ENCODE measurements at regions not wholly inside any gene's neighbourhood (a gene's known extent, or its start where the extent isn't known, plus 50 kb on each side); places are given as distances from the start of the nearest gene placed in this dataset.

DNA sequence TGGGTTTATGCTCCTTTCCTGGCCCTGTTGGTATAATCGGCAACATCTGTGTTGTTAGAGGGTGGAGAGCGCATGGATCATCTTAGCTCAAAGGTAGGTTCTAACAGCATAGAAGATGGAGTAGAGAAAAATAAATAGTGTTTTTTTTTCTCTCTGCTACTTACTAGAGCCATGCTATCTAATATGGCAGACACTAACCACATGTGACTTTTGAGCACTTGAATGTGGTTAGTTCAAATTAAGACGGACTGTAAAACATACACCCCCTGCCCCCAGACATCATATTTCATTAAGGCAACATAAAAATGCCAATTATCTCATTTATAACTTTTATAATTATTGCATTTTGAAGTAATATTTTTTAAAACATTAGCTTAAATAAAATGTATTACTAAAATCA, 525.1 kb downstream of the KIF20B start:
- no peaks in the 10 kb centered on the region for H3K27me3 ChIP-seq (ENCODE audit: control insufficient read depth in 1 of 2, insufficient read depth in 2 of 2, low read length in 2 of 2)
- TF ChIP-seq, protein P1, sequence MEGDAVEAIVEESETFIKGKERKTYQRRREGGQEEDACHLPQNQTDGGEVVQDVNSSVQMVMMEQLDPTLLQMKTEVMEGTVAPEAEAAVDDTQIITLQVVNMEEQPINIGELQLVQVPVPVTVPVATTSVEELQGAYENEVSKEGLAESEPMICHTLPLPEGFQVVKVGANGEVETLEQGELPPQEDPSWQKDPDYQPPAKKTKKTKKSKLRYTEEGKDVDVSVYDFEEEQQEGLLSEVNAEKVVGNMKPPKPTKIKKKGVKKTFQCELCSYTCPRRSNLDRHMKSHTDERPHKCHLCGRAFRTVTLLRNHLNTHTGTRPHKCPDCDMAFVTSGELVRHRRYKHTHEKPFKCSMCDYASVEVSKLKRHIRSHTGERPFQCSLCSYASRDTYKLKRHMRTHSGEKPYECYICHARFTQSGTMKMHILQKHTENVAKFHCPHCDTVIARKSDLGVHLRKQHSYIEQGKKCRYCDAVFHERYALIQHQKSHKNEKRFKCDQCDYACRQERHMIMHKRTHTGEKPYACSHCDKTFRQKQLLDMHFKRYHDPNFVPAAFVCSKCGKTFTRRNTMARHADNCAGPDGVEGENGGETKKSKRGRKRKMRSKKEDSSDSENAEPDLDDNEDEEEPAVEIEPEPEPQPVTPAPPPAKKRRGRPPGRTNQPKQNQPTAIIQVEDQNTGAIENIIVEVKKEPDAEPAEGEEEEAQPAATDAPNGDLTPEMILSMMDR (IDR thresholded peaks at IDR 0.05) = no peak
- Mint-ChIP-seq H3K27me3 (peaks cover 5% of the 10 kb centered on the region), H3K4me1 (ENCODE audit: low read depth) (no peaks in the 10 kb centered on the region), H3K4me3 (no peak overlapping the region), H3K9me3 (no peaks in the 10 kb centered on the region), H3K27ac (no peak overlapping the region), H3K36me3 (ENCODE audit: low read depth) (no peaks in the 10 kb centered on the region)
- no peak overlapping the region for H3K27ac ChIP-seq (ENCODE audit: low read depth in 1 of 2, low read length in 2 of 2)
- no peaks in the 10 kb centered on the region for H3K36me3 ChIP-seq (ENCODE audit: insufficient read depth, low read length)
- CTCF ChIA-PET = no interaction called here
- POLR2A ChIA-PET = no interaction called here
- H3K4me3 ChIP-seq (ENCODE audit: low read length) = no peak overlapping the region
- no peak for ATAC-seq (ENCODE audit: poor library complexity)
- intact Hi-C loops (cut with DNase I, micrococcal nuclease) = no loop called here
- H3K4me1 ChIP-seq (ENCODE audit: insufficient read depth, low read length) = no peaks in the 10 kb centered on the region
- H3K9me3 ChIP-seq (ENCODE audit: control insufficient read depth in 1 of 2, insufficient read depth in 1 of 2, low read length in 2 of 2) = no peaks in the 10 kb centered on the region
- no peak for DNase-seq

DNA sequence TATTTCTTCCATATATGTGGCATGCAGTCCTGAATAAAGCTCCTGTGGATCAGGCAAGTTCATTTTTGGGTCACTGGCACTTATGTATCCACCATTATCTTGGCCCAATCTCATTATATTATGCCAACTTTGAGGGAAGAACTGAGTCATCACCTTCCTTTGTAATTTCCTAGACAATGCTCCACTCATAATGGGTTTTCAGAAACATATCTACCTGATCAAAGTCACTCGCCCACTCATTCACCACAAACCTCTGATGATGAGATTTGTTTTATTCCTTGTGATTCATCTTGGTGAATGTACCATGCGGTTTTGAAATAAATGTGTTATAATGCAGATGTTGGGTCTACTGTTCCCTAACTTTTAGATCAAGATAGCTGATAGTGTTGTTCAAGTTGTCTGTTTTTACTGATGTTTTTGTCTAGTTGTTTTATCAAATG, 525.8 kb downstream of the KIF20B start:
- Mint-ChIP-seq H3K27me3 (peaks cover 3% of the 10 kb centered on the region), H3K4me1 (ENCODE audit: low read depth) (no peaks in the 10 kb centered on the region), H3K4me3 (no peak overlapping the region), H3K36me3 (ENCODE audit: low read depth) (no peaks in the 10 kb centered on the region), H3K27ac (no peak overlapping the region), H3K9me3 (peaks cover 2% of the 10 kb centered on the region)
- ChIA-PET POLR2A (no interaction called here), CTCF (no interaction called here)
- no peak overlapping the region for H3K4me3 ChIP-seq (ENCODE audit: low read length)
- DNase-seq (no peak), ATAC-seq (ENCODE audit: poor library complexity) (no peak)
- no peaks in the 10 kb centered on the region for H3K4me1 ChIP-seq (ENCODE audit: insufficient read depth, low read length)
- intact Hi-C loops (cut with DNase I, micrococcal nuclease) = no loop called here
- no peaks in the 10 kb centered on the region for H3K36me3 ChIP-seq (ENCODE audit: insufficient read depth, low read length)
- H3K9me3 ChIP-seq (ENCODE audit: control insufficient read depth in 1 of 2, insufficient read depth in 1 of 2, low read length in 2 of 2) = no peaks in the 10 kb centered on the region
- H3K27me3 ChIP-seq (ENCODE audit: control insufficient read depth in 1 of 2, insufficient read depth in 2 of 2, low read length in 2 of 2) = no peaks in the 10 kb centered on the region
- TF ChIP-seq, protein P1 (IDR thresholded peaks at IDR 0.05) = no peak
- no peak overlapping the region for H3K27ac ChIP-seq (ENCODE audit: low read depth in 1 of 2, low read length in 2 of 2)

DNA sequence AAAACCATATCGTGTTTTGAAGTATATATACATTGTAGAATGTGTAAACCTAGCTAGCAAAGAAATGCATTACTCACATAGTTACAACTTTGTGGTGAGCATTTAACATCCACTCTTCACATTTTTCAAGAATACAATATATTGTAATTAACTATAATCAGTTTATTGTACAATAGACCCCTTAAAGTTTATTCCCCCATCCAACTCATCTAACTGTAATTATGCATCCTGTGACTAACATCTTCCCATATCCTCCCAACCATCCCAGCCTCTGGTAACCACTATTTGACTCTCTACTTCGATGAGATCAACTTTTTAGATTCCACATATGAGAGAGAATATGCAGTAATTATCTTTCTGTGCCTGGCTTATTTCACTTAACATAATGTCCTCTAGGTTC, 526.4 kb downstream of the KIF20B start:
- H3K27me3 Mint-ChIP-seq = no peaks in the 10 kb centered on the region
- H3K27ac ChIP-seq (ENCODE audit: low read depth in 1 of 2, low read length in 2 of 2) = no peak overlapping the region
- H3K27me3 ChIP-seq (ENCODE audit: control insufficient read depth in 1 of 2, insufficient read depth in 2 of 2, low read length in 2 of 2) = no peaks in the 10 kb centered on the region
- no peak for DNase-seq
- peaks cover 2% of the 10 kb centered on the region for H3K9me3 Mint-ChIP-seq
- no peaks in the 10 kb centered on the region for H3K9me3 ChIP-seq (ENCODE audit: control insufficient read depth in 1 of 2, insufficient read depth in 1 of 2, low read length in 2 of 2)
- H3K4me3 ChIP-seq (ENCODE audit: low read length) = no peak overlapping the region
- no peaks in the 10 kb centered on the region for H3K4me1 ChIP-seq (ENCODE audit: insufficient read depth, low read length)
- H3K36me3 ChIP-seq (ENCODE audit: insufficient read depth, low read length) = no peaks in the 10 kb centered on the region
- H3K27ac Mint-ChIP-seq = no peak overlapping the region
- intact Hi-C loops (cut with DNase I, micrococcal nuclease) = no loop called here
- ATAC-seq (ENCODE audit: poor library complexity) = no peak
- CTCF ChIA-PET = no interaction called here
- TF ChIP-seq, protein P1 (IDR thresholded peaks at IDR 0.05) = no peak
- no peaks in the 10 kb centered on the region for H3K4me1 Mint-ChIP-seq (ENCODE audit: low read depth)
- no peak overlapping the region for H3K4me3 Mint-ChIP-seq
- no peaks in the 10 kb centered on the region for H3K36me3 Mint-ChIP-seq (ENCODE audit: low read depth)
- POLR2A ChIA-PET = no interaction called here

Data from CD4-positive, alpha-beta T cell (primary cell).